H1 (cell line): ENCODE measurements at regions not wholly inside any gene's neighbourhood (a gene's known extent, or its start where the extent isn't known, plus 50 kb on each side); places are given as distances from the start of the nearest gene placed in this dataset.

Source experiments
- CTCF ChIA-PET: fragments of 300-600 bp; sonication (Branson Sonifier 250); formaldehyde crosslinking; loops from one replicate; lab custom pipeline; 2021; ENCODE audit not compliant: partially characterized antibody; lab: Charles Lee
- POLR2A ChIA-PET: fragments of 300-600 bp; sonication (Branson Sonifier 250); formaldehyde crosslinking; loops from one replicate; lab custom pipeline; 2021; ENCODE audit warnings: inconsistent platforms; ENCODE audit not compliant: partially characterized antibody; lab: Charles Lee
- DNase-seq, 2 experiments: peaks; one replicate each; pipeline versions ENCODE4 v3.0.0 to v3.0.0-alpha.2; 2010 to 2022; ENCODE audit warnings: low spot score in 2 of 2, low read depth in 1 of 2, mixed read lengths in 1 of 2
- FAIRE-seq: peaks from 2 replicates; lab custom pipeline; 2011; peaks lifted over from hg19 to GRCh38; lab: Jason Lieb, UNC
- H2AFZ ChIP-seq: 2 replicates; pipeline ENCODE4 v1.8.1; 2012; ENCODE audit warnings: low read length, inconsistent platforms
- H2AK5ac ChIP-seq: 2 replicates; pipeline ENCODE4 v1.6.1; 2013; ENCODE audit warnings: low read depth, low read length
- H2BK120ac ChIP-seq: replicated peaks from 2 replicates; pipeline ENCODE3; 2013; ENCODE audit warnings: low read depth, low read length, inconsistent platforms
- H2BK12ac ChIP-seq: 2 replicates; pipeline ENCODE4 v1.6.1; 2013; ENCODE audit warnings: low read depth, low read length
- H2BK15ac ChIP-seq: 2 replicates; pipeline ENCODE4 v1.6.1; 2013; ENCODE audit warnings: low read length
- H2BK20ac ChIP-seq: 2 replicates; pipeline ENCODE4 v1.6.1; 2013; ENCODE audit warnings: low read length
- H2BK5ac ChIP-seq: 2 replicates; pipeline ENCODE4 v1.6.1; 2013; ENCODE audit warnings: low read depth, low read length
- H3K14ac ChIP-seq: 2 replicates; pipeline ENCODE4 v1.6.1; 2013; ENCODE audit warnings: inconsistent platforms; ENCODE audit not compliant: insufficient read length
- H3K18ac ChIP-seq: 2 replicates; pipeline ENCODE4 v1.6.1; 2013; ENCODE audit warnings: low read length; ENCODE audit errors: extremely low read depth
- H3K23ac ChIP-seq: 2 replicates; pipeline ENCODE4 v1.6.1; 2013; ENCODE audit warnings: inconsistent platforms; ENCODE audit not compliant: insufficient read length
- H3K23me2 ChIP-seq: 2 replicates; pipeline ENCODE4 v1.6.1; 2013; ENCODE audit warnings: low read depth, low read length
- H3K27ac ChIP-seq: 2 replicates; pipeline ENCODE4 v1.6.1; 2011; ENCODE audit warnings: low read depth, low read length, inconsistent platforms
- H3K27me3 ChIP-seq, 4 experiments: replicated peaks in 1 of 4; 1 replicate in 1 of 4; 2 replicates in 3 of 4; pipeline versions ENCODE4 v1.6.1 to v1.8.1; 2011 to 2013; ENCODE audit warnings: low read length in 3 of 4, mild to moderate bottlenecking in 3 of 4, inconsistent platforms in 2 of 4, mixed read lengths in 2 of 4, moderate library complexity in 1 of 4; ENCODE audit not compliant: control insufficient read depth in 3 of 4, insufficient read depth in 3 of 4; ENCODE audit errors: extremely low read depth in 1 of 4
- H3K36me3 ChIP-seq, 4 experiments: 2 replicates each; pipeline versions ENCODE4 v1.6.1 to v1.8.1; 2011 to 2013; ENCODE audit warnings: mild to moderate bottlenecking in 4 of 4, low read length in 3 of 4, moderate library complexity in 2 of 4, control low read depth in 1 of 4, inconsistent platforms in 1 of 4; ENCODE audit not compliant: insufficient read depth in 4 of 4, control insufficient read depth in 2 of 4
- H3K4ac ChIP-seq: replicated peaks from 2 replicates; pipeline ENCODE3; 2013; ENCODE audit warnings: low read length, low read depth, mixed read lengths, inconsistent platforms; ENCODE audit not compliant: insufficient read length
- H3K4me1 ChIP-seq, 4 experiments: replicated peaks in 1 of 4; 1 replicate in 1 of 4; 2 replicates in 3 of 4; pipeline versions ENCODE4 v1.6.1 to v1.8.1; 2011 to 2013; ENCODE audit warnings: low read length in 3 of 4, inconsistent platforms in 2 of 4, mixed read lengths in 1 of 4; ENCODE audit not compliant: insufficient read depth in 4 of 4, control insufficient read depth in 3 of 4
- H3K4me2 ChIP-seq, 2 experiments: 2 replicates each; pipeline versions ENCODE4 v1.6.1 to v1.8.1; 2011 to 2013; ENCODE audit warnings: low read depth in 2 of 2, low read length in 2 of 2, control low read depth in 1 of 2, inconsistent platforms in 1 of 2, mild to moderate bottlenecking in 1 of 2; ENCODE audit not compliant: insufficient read depth in 1 of 2
- H3K4me3 ChIP-seq, 4 experiments: fragments of 200-600, 300-600 bp in 1 of 4; sonication (generic), shearing (Covaris generic), sonication (Bioruptor Twin) in 1 of 4; 2 replicates each; pipeline versions ENCODE4 v1.5.1 to v1.8.1; 2011 to 2016; ENCODE audit warnings: low read length in 4 of 4, low read depth in 3 of 4, control low read depth in 2 of 4, inconsistent platforms in 2 of 4, mild to moderate bottlenecking in 2 of 4, mixed read lengths in 1 of 4, moderate library complexity in 1 of 4; ENCODE audit not compliant: insufficient read depth in 2 of 4; ENCODE audit errors: extremely low read depth in 1 of 4
- H3K56ac ChIP-seq: replicated peaks from 2 replicates; pipeline ENCODE3; 2013; ENCODE audit warnings: low read depth, mild to moderate bottlenecking, mixed read lengths, low read length, inconsistent platforms; ENCODE audit not compliant: insufficient read length
- H3K79me1 ChIP-seq: 2 replicates; pipeline ENCODE4 v1.6.1; 2013; ENCODE audit warnings: low read depth, low read length, control low read depth
- H3K79me2 ChIP-seq, 2 experiments: 2 replicates each; pipeline versions ENCODE4 v1.6.1 to v1.8.1; 2012 to 2013; ENCODE audit warnings: low read length in 2 of 2, mild to moderate bottlenecking in 2 of 2, inconsistent platforms in 1 of 2; ENCODE audit not compliant: insufficient read depth in 2 of 2, control insufficient read depth in 1 of 2
- H3K9ac ChIP-seq, 4 experiments: replicated peaks in 1 of 4; 1 replicate in 1 of 4; 2 replicates in 3 of 4; pipeline versions ENCODE4 v1.6.1 to v1.8.1; 2011 to 2013; ENCODE audit warnings: low read depth in 3 of 4, low read length in 3 of 4, control low read depth in 2 of 4, mild to moderate bottlenecking in 2 of 4, moderate library complexity in 2 of 4, inconsistent platforms in 1 of 4; ENCODE audit errors: extremely low read depth in 1 of 4
- H3K9me3 ChIP-seq, 2 experiments: 2 replicates each; pipeline versions ENCODE4 v1.6.1 to v1.8.1; 2012 to 2013; ENCODE audit warnings: mild to moderate bottlenecking in 2 of 2, moderate library complexity in 2 of 2, control low read depth in 1 of 2, inconsistent platforms in 1 of 2, low read depth in 1 of 2, low read length in 1 of 2, mixed read lengths in 1 of 2; ENCODE audit not compliant: insufficient read depth in 2 of 2
- H4K20me1 ChIP-seq, 2 experiments: replicated peaks in 1 of 2; 2 replicates each; pipeline versions ENCODE3 to v1.8.1; 2011 to 2013; ENCODE audit warnings: inconsistent platforms in 2 of 2, low read length in 2 of 2, mild to moderate bottlenecking in 1 of 2; ENCODE audit not compliant: insufficient read depth in 2 of 2, control insufficient read depth in 1 of 2
- H4K5ac ChIP-seq: 2 replicates; pipeline ENCODE4 v1.6.1; 2013; ENCODE audit warnings: low read length, low read depth, mixed read lengths, inconsistent platforms; ENCODE audit not compliant: insufficient read length
- H4K8ac ChIP-seq: 2 replicates; pipeline ENCODE4 v1.8.0; 2013; ENCODE audit warnings: mild to moderate bottlenecking, moderate library complexity, low read length, inconsistent platforms; ENCODE audit not compliant: insufficient read depth; ENCODE audit errors: extremely low read depth
- H4K91ac ChIP-seq: replicated peaks from 2 replicates; pipeline ENCODE3; 2013; ENCODE audit warnings: low read length, mixed read lengths, inconsistent platforms; ENCODE audit not compliant: insufficient read length
- BACH1 ChIP-seq: IDR thresholded peaks from 2 replicates; pipeline ENCODE4 v1.6.1; 2012; ENCODE audit warnings: low read length, improper control_type of control experiment
- CHD1 ChIP-seq: IDR thresholded peaks from 2 replicates; pipeline ENCODE4 v1.6.1; 2012; ENCODE audit warnings: low read depth, low read length, improper control_type of control experiment
- HDAC6 ChIP-seq: IDR thresholded peaks from one replicate; pipeline ENCODE4 v1.7.1; 2012; ENCODE audit warnings: low read depth, mild to moderate bottlenecking, inconsistent platforms, low read length, moderate library complexity
- NANOG ChIP-seq: IDR thresholded peaks from 2 replicates; pipeline ENCODE4 v1.6.1; 2011; ENCODE audit warnings: low read length, low read depth, mild to moderate bottlenecking, inconsistent platforms; ENCODE audit not compliant: insufficient read depth, poor library complexity, severe bottlenecking
- RXRA ChIP-seq: IDR thresholded peaks from 2 replicates; pipeline ENCODE4 v1.6.1; 2011; ENCODE audit warnings: low read depth, mild to moderate bottlenecking, low read length, moderate library complexity; ENCODE audit not compliant: insufficient read depth
- TCF12 ChIP-seq: IDR thresholded peaks from 2 replicates; pipeline ENCODE4 v1.6.1; 2011; ENCODE audit warnings: low read depth, mild to moderate bottlenecking, low read length
- YY1 ChIP-seq: IDR thresholded peaks from 2 replicates; pipeline ENCODE4 v1.6.1; 2011; ENCODE audit warnings: low read depth, mild to moderate bottlenecking, low read length
- WGBS, 2 experiments: shearing (Covaris generic) in 1 of 2; methylation state at CpG; one replicate each; pipeline versions ENCODE4 v1.1.6 to v1.1.7; 2013 to 2015; ENCODE audit warnings: low lambda C conversion rate in 2 of 2, mixed read lengths in 2 of 2, inconsistent platforms in 1 of 2, low coverage in 1 of 2, missing lambda C conversion rate in 1 of 2; ENCODE audit not compliant: insufficient replicate concordance in 2 of 2, insufficient coverage in 1 of 2, insufficient read length in 1 of 2; ENCODE audit errors: extremely low coverage in 1 of 2, missing lambda C conversion rate in 1 of 2; 5-methylcytosine and 5-hydroxymethylcytosine counted together
- TF ChIP-seq, protein P1 (sequence below): IDR thresholded peaks from 2 replicates; pipeline ENCODE4 v1.6.1; 2012; ENCODE audit warnings: inconsistent platforms

- Histone ChIP-seq H3K4me1 (peaks cover 0 to 5% (median 0%) of the 10 kb centered on the region in 4 experiments; a peak in 1 of 7 replicates), H2BK20ac (no peak overlapping the region), H3K4ac (no peak overlapping the region), H4K8ac (no peak overlapping the region), H2BK120ac (no peak overlapping the region), H3K14ac (no peak overlapping the region), H3K4me2 (no peak overlapping the region), H3K79me1 (no peaks in the 10 kb centered on the region), H3K9me3 (no peaks in the 10 kb centered on the region), H2AK5ac (no peak overlapping the region), H4K20me1 (no peaks in the 10 kb centered on the region), H3K36me3 (no peaks in the 10 kb centered on the region), H2BK15ac (no peak overlapping the region), H3K27me3 (peaks cover 0 to 1% (median 0%) of the 10 kb centered on the region in 4 experiments; a peak in 1 of 7 replicates), H2AFZ (peak overlapping the region; percentile 26; the same call in 1 of the 2 replicates), H3K23ac (no peak overlapping the region), H3K23me2 (no peaks in the 10 kb centered on the region), H2BK5ac (no peak overlapping the region), H4K91ac (no peak overlapping the region), H3K79me2 (no peaks in the 10 kb centered on the region), H2BK12ac (no peak overlapping the region), H3K27ac (no peak overlapping the region), H3K18ac (no peak overlapping the region), H4K5ac (no peak overlapping the region), H3K56ac (no peak overlapping the region), H3K4me3 (no peak overlapping the region), H3K9ac (no peak overlapping the region)
- FAIRE-seq (no peak), DNase-seq (no peak)
- TF ChIP-seq RXRA (no peak), YY1 (no peak), HDAC6 (no peak), TCF12 (no peak), NANOG (no peak), CHD1 (no peak), BACH1 (no peak)
- TF ChIP-seq, protein P1, sequence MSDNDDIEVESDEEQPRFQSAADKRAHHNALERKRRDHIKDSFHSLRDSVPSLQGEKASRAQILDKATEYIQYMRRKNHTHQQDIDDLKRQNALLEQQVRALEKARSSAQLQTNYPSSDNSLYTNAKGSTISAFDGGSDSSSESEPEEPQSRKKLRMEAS: no peak
- CTCF ChIA-PET: interaction anchor here (0.8 to 1.1 kb wide), 2 partner anchors 14 to 15 kb away, joined by 3 read pairs; no protein-coding TSS in a partner anchor
- POLR2A ChIA-PET: no interaction called here
- 92% methylated on average over 4 of the region's 4 CpGs; no CpG with 5 or more reads in 1 of the 2 experiments for WGBS, 2 experiments
These were observed 375.0 kb upstream of the SLC35B3 start for GRCh38 chr6:8810325-8810724.
